ENCODE measurements at regions not wholly inside any gene's neighbourhood (a gene's known extent, or its start where the extent isn't known, plus 50 kb on each side); places are given as distances from the start of the nearest gene placed in this dataset.
"Not testable (repeated sequence)": the region's sequence is repeated elsewhere in the genome, so short reads cannot be mapped to it uniquely, and the experiment has no call there.

DNA sequence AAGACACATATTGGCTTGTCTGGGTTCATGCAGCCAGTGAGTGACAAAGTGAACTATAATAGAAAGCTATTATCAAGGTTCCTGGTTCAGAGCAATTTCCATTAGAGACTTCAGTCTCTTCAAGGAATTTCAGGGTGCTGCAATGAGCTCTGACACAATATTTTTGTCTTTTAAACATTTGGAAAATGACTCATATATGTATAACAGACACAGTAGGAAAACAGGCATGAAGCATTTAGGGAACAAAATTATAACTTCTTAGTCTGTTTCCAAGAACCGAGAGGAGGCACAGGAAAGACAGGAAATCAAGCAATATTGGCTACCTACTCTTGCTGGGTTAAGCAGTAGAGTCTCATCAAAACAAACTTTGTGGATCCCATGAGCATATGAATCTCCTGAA, 170.4 kb downstream of the PTPRC start:
- DNase-seq (ENCODE audit: low spot score) = no peak

- no peak for DNase-seq (ENCODE audit: low spot score)
These were observed 172.6 kb downstream of the PTPRC start for GRCh38 chr1:198811449-198811848.

DNA sequence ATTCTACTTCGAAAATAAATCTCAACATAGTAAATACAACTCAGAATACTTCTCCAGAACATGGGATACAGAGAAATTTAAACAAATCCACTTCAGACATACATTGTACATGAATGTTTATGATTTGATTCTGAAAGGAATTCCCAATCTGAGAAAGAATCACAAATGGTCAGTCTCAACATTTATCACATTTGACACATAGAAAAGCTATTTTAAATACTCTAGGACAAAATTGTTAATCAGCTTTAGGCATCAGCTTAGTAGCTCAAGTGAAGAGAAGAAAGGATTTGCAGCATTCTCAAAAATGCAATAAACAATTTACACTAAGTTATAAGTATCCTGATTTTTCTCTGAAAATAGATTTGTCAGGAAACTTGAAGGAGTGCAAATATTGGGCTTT, 184.8 kb downstream of the PTPRC start:
- DNase-seq (ENCODE audit: low spot score) = no peak

DNA sequence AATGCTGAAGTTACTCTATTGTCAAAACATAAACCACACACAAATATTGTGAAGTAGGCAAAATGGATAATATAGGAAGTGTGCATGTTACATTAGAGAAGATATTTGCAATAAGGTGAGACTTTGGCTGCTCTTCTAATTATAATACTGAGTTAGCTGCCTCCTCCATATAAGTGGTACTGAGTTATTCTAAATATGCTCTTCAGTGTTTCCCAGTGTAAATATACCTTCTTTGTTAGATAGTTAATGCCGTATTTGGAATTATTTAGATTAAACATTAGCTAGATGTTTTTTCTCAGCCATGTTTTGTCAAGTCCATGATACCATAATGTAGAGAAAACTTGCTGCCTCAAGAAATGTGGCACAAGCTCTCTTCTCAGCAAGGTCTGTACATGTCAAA, 186.4 kb downstream of the PTPRC start:
- no peak for DNase-seq (ENCODE audit: low spot score)

DNA sequence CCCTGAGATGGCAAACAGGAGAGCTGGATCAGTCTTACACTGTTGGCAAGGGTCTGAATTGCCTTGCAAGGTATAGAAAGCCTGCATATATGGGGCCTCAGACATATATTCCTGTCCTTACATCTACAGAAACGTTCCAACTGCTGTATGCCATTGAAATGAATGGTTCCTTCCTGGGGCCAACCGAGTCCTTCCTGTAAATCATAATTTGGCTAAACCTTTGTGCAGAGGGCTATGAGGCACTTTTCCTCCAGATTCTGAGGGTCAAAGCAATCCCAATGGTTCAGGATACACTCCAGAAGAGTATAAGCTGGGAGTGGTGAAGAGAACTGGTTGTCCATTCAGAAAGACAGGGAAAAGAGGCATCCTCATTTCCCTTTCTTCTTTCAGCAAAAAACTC, 190.5 kb downstream of the PTPRC start:
- no peak for DNase-seq (ENCODE audit: low spot score)

DNA sequence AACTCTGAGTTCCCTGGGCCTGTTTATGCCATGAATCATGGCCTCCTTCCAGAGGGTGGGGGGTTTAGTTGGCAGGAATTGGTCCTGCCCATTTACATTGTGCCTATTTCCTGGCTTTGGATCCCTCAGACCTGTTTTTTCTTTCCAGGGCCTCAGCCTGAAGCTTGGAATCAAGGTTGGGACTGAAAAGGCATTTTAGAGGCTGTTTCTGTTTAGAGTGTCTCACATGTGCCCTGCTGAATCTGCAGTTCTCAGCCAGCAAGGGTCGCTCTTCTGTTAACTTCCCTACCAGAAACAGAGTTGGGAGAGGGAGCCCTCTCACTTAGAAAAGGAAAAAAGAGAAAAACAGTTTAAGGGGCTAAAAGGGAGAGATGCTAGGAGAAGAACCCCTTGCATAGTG, 191.1 kb downstream of the PTPRC start:
- DNase-seq (ENCODE audit: low spot score) = no peak

GRCh38 chr1:198830412-198830811, 191.6 kb downstream of the PTPRC start:
- DNase-seq (ENCODE audit: low spot score) = no peak

GRCh38 chr1:198833706-198834503, 195.1 kb downstream of the PTPRC start:
- DNase-seq (ENCODE audit: low spot score) = no peak

DNA sequence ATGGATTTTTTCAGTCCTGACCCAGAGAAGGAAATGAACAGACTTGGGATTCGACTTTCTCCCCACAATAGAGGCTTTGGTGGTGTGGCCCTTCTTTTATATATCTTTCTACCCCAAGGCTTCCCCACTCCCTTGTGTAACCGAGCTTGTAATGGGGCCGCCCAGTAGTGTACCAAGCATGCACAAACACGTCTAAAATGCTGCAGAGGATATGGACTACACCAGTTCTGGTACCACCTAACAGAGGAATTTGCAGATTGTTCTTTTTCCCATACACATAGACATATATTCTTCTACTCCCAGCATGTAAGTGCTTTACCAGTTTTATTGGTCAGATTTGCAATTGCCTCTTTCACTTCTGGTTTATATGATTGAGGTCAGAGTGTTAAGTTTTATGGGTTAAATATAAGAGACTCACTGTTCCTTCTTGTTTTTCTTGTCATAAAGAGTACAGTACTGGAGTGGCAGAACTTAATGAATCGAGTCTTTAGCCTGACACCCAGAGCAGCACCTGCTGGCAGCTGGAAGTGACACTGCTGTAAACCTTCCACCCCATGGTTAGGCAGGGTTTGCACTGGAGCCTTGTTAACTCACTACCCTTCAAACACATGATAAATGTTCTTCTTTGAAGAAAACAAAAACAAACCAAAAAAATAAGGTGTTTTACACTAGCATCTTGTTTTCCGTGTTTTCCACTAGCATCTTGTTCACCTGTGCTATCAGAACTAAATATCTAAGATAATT, 198.6 kb downstream of the PTPRC start:
- DNase-seq (ENCODE audit: low spot score) = peak; percentile 91

- no peak for DNase-seq (ENCODE audit: low spot score)
These were observed 199.1 kb downstream of the PTPRC start for GRCh38 chr1:198838022-198838342.

DNA sequence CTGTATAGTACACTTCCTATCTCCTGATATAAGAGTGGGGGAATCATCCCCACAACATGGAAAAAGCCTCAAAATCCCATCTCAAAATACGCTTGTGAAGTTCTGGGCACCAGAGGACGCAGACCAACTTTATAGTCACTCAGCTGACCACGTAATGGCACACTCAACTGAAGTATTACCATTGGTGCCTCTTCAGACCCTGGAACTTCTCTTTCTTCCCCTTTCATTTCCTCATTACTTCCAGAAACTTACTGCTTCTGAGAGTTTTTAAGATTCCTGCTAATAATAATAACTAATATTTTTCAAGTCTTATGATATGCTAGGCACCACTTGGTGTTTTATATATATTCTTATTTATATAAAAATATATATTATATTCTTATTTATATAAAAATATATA, 202.6 kb downstream of the PTPRC start:
- no peak for DNase-seq (ENCODE audit: low spot score)

DNA sequence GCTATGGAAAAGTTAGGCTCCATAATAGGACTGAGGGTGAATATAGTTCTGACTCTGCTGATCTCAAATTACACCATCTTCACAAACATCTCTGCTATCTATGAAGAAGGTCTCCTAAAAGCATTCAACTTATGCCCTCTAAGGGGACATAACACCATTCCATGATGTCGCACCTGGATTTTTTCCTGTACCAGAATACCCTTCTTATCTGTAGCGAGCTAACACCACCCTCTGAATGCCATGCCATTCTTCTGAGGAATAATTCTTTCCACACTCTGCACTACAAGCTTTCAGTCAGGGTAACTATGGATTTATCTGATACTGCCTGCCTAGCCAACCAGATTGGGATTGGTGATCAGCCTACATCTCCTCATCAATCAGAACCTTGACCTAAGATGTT, 203.8 kb downstream of the PTPRC start:
- DNase-seq (ENCODE audit: low spot score) = no peak

DNA sequence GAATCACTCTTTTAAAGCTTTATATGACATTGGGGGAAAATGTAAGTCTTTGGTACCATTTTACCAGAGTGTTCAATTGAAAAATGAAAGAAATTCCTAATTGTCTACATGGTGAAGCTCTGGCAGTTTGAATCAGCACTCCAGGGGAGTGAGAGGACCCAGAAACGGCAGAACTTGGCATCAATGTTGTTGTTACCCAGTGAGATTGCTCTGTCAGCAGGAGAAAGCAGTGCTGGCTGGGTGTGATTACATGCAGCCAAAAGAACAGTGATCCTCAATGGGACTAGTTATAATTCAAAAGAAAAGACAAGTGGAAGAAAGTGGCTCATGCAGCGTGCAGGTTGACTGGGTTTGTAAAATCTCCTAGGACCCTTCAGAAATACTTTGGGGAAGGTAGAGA, 206.4 kb downstream of the PTPRC start:
- no peak for DNase-seq (ENCODE audit: low spot score)

DNA sequence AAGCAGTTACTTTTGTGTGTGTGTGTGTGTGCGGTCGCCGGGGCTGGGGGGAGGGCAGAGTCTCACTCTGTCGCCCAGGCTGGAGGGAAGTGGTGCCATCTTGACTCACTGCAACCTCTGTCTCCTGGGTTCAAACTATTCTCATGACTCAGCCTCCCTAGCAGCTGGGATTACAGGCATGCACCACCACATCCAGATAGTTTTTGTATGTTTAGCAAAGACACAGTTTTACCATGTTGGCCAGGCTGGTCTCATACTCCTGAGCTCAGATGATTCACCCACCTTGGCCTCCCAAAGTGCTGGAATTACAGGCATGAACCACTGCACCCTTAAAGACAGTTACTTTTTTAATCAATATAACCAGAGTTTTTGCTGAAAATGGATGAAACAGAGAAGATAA, 207.0 kb downstream of the PTPRC start:
- no peak for DNase-seq (ENCODE audit: low spot score)

DNA sequence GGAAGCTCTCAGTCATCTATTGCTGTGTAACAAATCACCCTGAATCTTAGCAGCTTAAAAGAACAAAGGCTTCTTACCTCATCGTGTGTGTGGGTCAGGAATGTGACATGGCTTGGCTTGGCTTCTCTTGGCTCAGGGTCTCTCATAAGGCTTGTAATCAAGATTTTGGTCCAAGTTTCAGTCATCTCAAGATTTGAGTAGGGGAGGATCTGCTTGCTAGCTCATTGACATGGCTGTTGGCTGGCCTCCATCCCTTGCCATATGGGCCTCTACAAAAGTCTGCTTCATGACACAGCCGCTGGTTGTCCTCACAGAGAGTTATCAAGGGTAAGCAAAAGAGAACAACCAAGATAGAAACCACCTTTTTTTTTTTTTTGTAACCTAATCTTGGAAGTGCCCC, 207.7 kb downstream of the PTPRC start:
- no peak for DNase-seq (ENCODE audit: low spot score)

GRCh38 chr1:198848206-198848605, 209.4 kb downstream of the PTPRC start:
- DNase-seq (ENCODE audit: low spot score) = no peak

- DNase-seq (ENCODE audit: low spot score) = no peak
These were observed 209.8 kb downstream of the PTPRC start for GRCh38 chr1:198848649-198849048.

DNA sequence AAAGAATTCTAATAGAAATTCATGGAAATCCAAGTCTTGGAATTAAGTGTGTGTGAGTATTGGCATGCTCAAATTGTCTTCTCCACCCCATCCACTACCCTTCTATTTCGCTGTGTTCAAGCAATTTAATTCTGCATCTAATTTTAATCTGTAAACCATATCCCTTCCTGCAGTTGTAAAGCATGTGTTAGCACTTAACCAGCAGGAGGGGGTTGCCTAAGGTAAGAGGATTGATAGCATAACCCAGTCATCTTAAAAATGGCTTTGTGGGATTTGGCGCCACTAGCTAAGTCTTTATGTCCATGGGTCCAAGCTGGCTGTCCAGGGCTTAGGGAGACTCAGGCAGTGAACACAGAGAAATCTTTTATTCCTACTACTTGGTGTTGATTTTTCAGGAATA, 210.3 kb downstream of the PTPRC start:
- no peak for DNase-seq (ENCODE audit: low spot score)

- no peak for DNase-seq (ENCODE audit: low spot score)
These were observed 211.4 kb downstream of the PTPRC start for GRCh38 chr1:198850196-198850595.

- DNase-seq (ENCODE audit: low spot score) = not testable (repeated sequence)
These were observed 212.1 kb downstream of the PTPRC start for GRCh38 chr1:198850966-198851365.

- no peak for DNase-seq (ENCODE audit: low spot score)
These were observed 217.8 kb downstream of the PTPRC start for GRCh38 chr1:198856601-198857000.

GRCh38 chr1:198858033-198858432, 219.2 kb downstream of the PTPRC start:
- no peak for DNase-seq (ENCODE audit: low spot score)

GRCh38 chr1:198860371-198860770, 221.5 kb downstream of the PTPRC start:
- no peak for DNase-seq (ENCODE audit: low spot score)

Data from HT-29 (cell line).